ENCODE measurements at regions not wholly inside any gene's neighbourhood (a gene's known extent, or its start where the extent isn't known, plus 50 kb on each side); places are given as distances from the start of the nearest gene placed in this dataset.

GRCh38 chr4:103450693-103451092, 252.6 kb upstream of the CENPE start:
- no peak overlapping the region for H3K27ac ChIP-seq (ENCODE audit: extremely low read length, insufficient read depth, low read length)
- no TSS peak for BruUV-seq (replicated peaks)
- no peak overlapping the region for H3K9ac ChIP-seq (ENCODE audit: insufficient read depth, low read depth, low read length)
- no peaks in the 10 kb centered on the region for H3K36me3 ChIP-seq (replicated peaks in 1 of 2; ENCODE audit: control insufficient read depth in 1 of 2, insufficient read depth in 2 of 2, low read length in 2 of 2)
- in situ Hi-C loops (cut with HindIII; ENCODE audit: extremely low pct_ligation_motif_present, low pct_unique_long_range_greater_than_20kb) (no loop called here), intact Hi-C loops (cut with micrococcal nuclease; ENCODE audit: unreplicated experiment) (no loop called here)
- DNase-seq (ENCODE audit: low spot score), result no peak
- 43% methylated on average over 2 of the region's 2 CpGs for WGBS (ENCODE audit: low lambda C conversion rate)
- ATAC-seq, result no peak
- CTCF ChIA-PET (ENCODE audit: low intra/inter-chr PET ratio, low total read pairs), result no interaction called here
- POLR2A ChIA-PET, result no interaction called here
- no peak overlapping the region for H3K4me2 ChIP-seq (ENCODE audit: low read depth, low read length)
- no peaks in the 10 kb centered on the region for H3K4me1 ChIP-seq (ENCODE audit: insufficient read depth, low read length)
- H3K79me2 ChIP-seq (ENCODE audit: insufficient read depth, low read length), result no peaks in the 10 kb centered on the region
- H3K9me3 ChIP-seq (ENCODE audit: low read length), result peaks cover 3% of the 10 kb centered on the region; the same call in 1 of the 2 replicates
- TF ChIP-seq PRMT3 (CRISPR knock-in tag; IDR thresholded peaks at IDR 0.05; ENCODE audit: borderline replicate concordance, low read depth) (no peak), GMEB2 (CRISPR knock-in tag; IDR thresholded peaks at IDR 0.05; ENCODE audit: low read depth) (no peak), ZBTB8A (CRISPR knock-in tag; IDR thresholded peaks at IDR 0.05; ENCODE audit: borderline replicate concordance, low read depth) (no peak), NFYC (CRISPR knock-in tag; IDR thresholded peaks at IDR 0.05) (no peak), ZNF597 (CRISPR knock-in tag; IDR thresholded peaks at IDR 0.05) (no peak), ISL2 (CRISPR knock-in tag; IDR thresholded peaks at IDR 0.05) (no peak), GMEB1 (CRISPR knock-in tag; IDR thresholded peaks at IDR 0.05; ENCODE audit: borderline replicate concordance) (no peak), SMARCC2 (IDR thresholded peaks at IDR 0.05) (no peak), ZNF276 (CRISPR knock-in tag; IDR thresholded peaks at IDR 0.05; ENCODE audit: low read depth) (no peak), ZNF850 (CRISPR knock-in tag; conservative IDR thresholded peaks at IDR 0.05) (no peak), SMYD3 (CRISPR knock-in tag; IDR thresholded peaks at IDR 0.05) (no peak), ZNF746 (CRISPR knock-in tag; IDR thresholded peaks at IDR 0.05) (no peak), TARDBP (CRISPR knock-in tag; IDR thresholded peaks at IDR 0.05) (no peak), HNF1A (IDR thresholded peaks at IDR 0.05; ENCODE audit: low read depth) (no peak), HNF1A (CRISPR knock-in tag; IDR thresholded peaks at IDR 0.05; ENCODE audit: borderline replicate concordance) (no peak)
- no peak overlapping the region for H2AFZ ChIP-seq (ENCODE audit: low read length)
- no peaks in the 10 kb centered on the region for H3K27me3 ChIP-seq (ENCODE audit: control insufficient read depth in 1 of 2, insufficient read depth in 2 of 2, low read length in 2 of 2)
- H4K20me1 ChIP-seq (ENCODE audit: insufficient read depth, low read length), result no peaks in the 10 kb centered on the region
- H3K4me3 ChIP-seq (replicated peaks in 1 of 3; ENCODE audit: insufficient read depth in 1 of 3, low read depth in 2 of 3, low read length in 3 of 3), result no peak overlapping the region
- FAIRE-seq, result no peak

Data from HepG2 (cell line).